HFFc6 (cell line): ENCODE measurements at regions not wholly inside any gene's neighbourhood (a gene's known extent, or its start where the extent isn't known, plus 50 kb on each side); places are given as distances from the start of the nearest gene placed in this dataset.
"Not testable (repeated sequence)": the region's sequence is repeated elsewhere in the genome, so short reads cannot be mapped to it uniquely, and the experiment has no call there.

Experiments used
- DNase-seq: peaks from one replicate; pipeline ENCODE4 v3.0.0-alpha.2; 2018
- H3K27ac Mint-ChIP-seq: 2 replicates; pipeline ENCODE4 v1.8.0; 2020; ENCODE audit warnings: mild to moderate bottlenecking, mixed read lengths
- H3K27me3 Mint-ChIP-seq: 2 replicates; pipeline ENCODE4 v1.8.0; 2021; ENCODE audit warnings: mild to moderate bottlenecking, moderate library complexity, mixed read lengths; ENCODE audit not compliant: insufficient read depth
- H3K36me3 Mint-ChIP-seq: 2 replicates; pipeline ENCODE4 v1.8.0; 2021; ENCODE audit warnings: low read depth, mixed read lengths
- H3K4me1 Mint-ChIP-seq: 2 replicates; pipeline ENCODE4 v1.8.0; 2020; ENCODE audit warnings: low read depth, mixed read lengths
- H3K4me3 Mint-ChIP-seq: 2 replicates; pipeline ENCODE4 v1.8.0; 2020; ENCODE audit warnings: mild to moderate bottlenecking, moderate library complexity, mixed read lengths
- H3K9me3 Mint-ChIP-seq: 2 replicates; pipeline ENCODE4 v1.8.0; 2020; ENCODE audit warnings: mild to moderate bottlenecking, mixed read lengths

DNA sequence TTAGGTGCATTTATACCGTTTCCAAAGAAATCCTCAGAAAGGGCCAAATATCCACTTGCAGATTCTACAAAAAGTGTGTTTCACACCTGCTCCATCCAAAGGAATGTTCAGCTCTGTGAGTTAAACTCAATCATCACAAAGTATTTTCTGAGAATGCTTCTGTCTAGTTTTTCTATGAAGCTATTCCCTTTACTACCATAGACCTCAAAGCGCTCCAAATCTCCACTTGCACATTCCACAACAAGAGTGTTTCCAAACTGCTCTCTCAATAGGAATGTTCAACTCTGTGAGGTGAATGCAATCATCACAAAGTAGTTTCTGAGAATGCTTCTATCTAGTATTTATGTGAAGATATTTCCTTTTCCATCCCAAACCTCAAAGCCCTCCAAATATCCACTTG is 412.7 kb upstream of the WSB1 start:
- not testable (repeated sequence) for H3K27ac Mint-ChIP-seq, H3K27me3 Mint-ChIP-seq, H3K4me1 Mint-ChIP-seq, H3K36me3 Mint-ChIP-seq, DNase-seq, H3K4me3 Mint-ChIP-seq, H3K9me3 Mint-ChIP-seq

DNA sequence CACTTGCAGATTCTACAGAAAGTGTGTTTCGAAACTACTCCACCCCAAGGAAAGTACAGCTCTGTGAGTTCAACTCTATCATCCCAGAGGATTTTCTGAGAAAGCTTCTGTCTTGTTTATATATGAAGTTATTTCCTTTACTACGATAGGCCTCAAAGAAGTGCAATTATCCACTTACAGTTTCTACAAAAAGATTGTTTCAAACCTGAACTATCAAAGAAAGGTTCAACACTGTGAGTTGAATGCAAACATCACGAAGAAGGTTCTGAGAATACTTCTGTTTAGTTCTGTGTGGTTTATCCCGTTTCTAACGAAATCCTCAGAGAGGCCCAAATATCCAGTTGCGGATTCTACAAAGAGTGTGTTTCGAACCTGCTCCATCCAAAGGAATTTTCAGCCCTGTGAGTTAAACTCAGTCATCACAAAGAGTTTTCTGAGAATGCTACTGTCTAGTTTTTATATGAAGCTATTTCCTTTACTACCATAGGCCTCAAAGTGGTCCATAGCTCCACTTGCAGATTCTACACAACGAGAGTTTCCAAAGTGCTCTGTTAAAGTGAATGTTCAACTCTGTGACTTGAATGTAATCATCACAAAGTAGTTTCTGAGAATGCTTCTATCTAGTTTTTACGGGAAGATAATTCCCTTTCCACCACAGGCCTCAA is 411.7 kb upstream of the WSB1 start:
- not testable (repeated sequence) for H3K36me3 Mint-ChIP-seq, H3K27me3 Mint-ChIP-seq, H3K27ac Mint-ChIP-seq, DNase-seq, H3K9me3 Mint-ChIP-seq, H3K4me3 Mint-ChIP-seq, H3K4me1 Mint-ChIP-seq

DNA sequence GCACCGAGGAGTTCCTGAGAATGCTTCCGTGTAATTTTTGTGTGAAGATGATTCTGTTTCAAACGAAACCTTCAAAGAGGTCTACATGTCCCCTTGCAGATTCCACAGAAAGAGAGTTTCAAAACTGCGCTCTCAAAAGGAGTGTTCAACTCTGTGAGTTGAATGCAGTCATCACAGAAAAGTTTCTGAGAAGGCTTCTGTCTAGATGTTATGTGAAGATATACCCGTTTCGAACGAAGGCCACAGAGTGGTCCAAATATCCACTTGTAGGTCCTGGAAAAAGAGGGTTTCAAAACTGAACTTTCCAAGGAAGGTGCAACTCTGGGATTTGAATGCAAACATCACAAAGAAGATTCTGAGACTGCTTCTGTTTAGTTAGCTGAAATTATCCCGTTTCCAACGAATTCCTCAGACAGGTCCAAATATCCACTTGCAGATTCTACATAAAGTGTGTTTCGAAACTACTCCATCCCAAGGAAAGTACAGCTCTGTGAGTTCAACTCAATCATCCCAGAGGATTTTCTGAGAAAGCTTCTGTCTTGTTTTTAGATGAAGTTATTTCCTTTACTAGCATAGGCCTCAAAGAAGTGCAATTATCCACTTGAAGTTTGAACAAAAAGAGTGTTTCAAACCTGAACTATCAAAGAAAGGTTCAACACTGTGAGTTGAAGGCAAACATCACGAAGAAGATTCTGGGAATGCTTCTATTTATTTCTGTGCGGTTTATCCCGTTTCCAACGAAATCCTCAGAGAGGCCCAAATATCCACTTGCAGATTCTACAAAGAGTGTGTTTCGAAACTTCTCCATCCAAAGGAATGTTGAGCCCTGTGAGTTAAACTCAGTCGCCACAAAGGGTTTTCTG is 409.8 kb upstream of the WSB1 start:
- not testable (repeated sequence) for DNase-seq, H3K9me3 Mint-ChIP-seq, H3K27ac Mint-ChIP-seq, H3K27me3 Mint-ChIP-seq, H3K4me1 Mint-ChIP-seq, H3K36me3 Mint-ChIP-seq, H3K4me3 Mint-ChIP-seq

GRCh38 chr17:26884741-26885059 is 409.2 kb upstream of the WSB1 start:
- H3K4me3 Mint-ChIP-seq, H3K9me3 Mint-ChIP-seq, H3K27ac Mint-ChIP-seq, DNase-seq, H3K36me3 Mint-ChIP-seq, H3K27me3 Mint-ChIP-seq, H3K4me1 Mint-ChIP-seq: not testable (repeated sequence)

DNA sequence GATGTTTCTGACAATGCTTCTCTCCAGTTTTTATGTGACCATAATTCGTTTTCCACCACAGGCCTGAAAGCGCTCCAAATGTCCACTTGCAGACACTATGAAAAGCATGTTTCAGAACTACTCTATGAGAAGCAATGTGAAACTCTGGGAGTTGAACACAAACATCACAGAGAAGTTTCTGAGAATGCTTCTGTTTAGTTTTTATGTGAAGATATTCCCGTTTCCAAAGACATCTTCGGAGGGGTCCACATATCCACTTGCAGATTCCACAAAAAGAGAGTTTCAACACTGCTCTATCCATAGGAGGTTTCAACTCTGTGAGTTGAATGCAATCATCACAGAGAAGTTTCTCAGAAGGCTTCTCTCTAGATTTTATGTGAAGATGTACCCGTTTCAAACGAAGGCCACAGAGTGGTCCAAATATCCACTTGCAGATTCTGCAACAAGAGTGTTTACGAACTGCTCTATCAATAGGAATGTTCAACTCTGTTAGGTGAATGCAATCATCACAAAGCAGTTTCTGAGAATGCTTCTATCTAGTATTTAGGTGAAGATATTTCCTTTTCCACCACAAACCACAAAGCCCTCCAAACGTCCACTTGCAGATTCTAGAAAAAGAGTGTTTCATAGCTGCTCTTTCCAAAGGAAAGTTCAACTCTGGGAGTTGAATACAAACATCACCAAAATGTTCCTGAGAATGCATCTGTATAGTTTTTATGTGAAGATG is 408.5 kb upstream of the WSB1 start:
- H3K36me3 Mint-ChIP-seq, H3K4me1 Mint-ChIP-seq, H3K9me3 Mint-ChIP-seq, H3K27ac Mint-ChIP-seq, H3K4me3 Mint-ChIP-seq, H3K27me3 Mint-ChIP-seq: not testable (repeated sequence)
- peak; percentile 90 for DNase-seq
